ENCODE measurements at regions not wholly inside any gene's neighbourhood (a gene's known extent, or its start where the extent isn't known, plus 50 kb on each side); places are given as distances from the start of the nearest gene placed in this dataset.

DNA sequence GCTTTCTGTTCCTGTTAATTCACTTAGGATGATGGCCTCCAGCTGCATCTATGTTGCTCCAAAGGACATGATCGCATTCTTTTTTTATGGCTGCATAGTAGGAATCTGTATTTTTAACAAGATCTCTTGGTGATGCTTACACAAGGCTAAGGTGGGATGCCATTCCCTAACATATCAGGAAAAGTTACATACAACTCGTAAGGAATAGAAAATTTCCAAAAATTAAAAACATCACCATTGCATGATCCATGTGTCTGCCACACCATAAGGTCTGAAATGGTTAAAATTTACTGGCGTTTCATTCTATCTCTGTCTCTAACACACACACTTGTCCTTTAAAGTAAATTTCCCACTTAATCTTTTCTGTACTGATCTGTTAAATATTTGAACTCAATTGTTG lies 608.4 kb downstream of the PRELID2 start:
- H3K27ac ChIP-seq (ENCODE audit: insufficient read depth, low read length), result no peak overlapping the region
- in situ Hi-C loops (cut with MboI; ENCODE audit: low sequenced_read_pairs) (no loop called here), dilution Hi-C loops (cut with HindIII; ENCODE audit: low sequenced_read_pairs, unreplicated experiment) (no loop called here), intact Hi-C loops (cut with micrococcal nuclease) (no loop called here)
- ChIA-PET POLR2A (ENCODE audit: unreplicated experiment) (no interaction called here), CTCF (interaction anchor here (1.8 kb wide), 1 partner anchor 11 kb away, joined by 3 read pairs; no protein-coding TSS in a partner anchor)
- no peaks in the 10 kb centered on the region for H3K79me1 ChIP-seq (ENCODE audit: low read depth in 1 of 2, low read length in 2 of 2)
- ATAC-seq (ENCODE audit: low read depth), result no peak
- DNase-seq, result no peak
- H3K4ac ChIP-seq (ENCODE audit: low read depth, low read length), result no peak overlapping the region
- BruUV-seq (replicated peaks), result no TSS peak
- no peaks in the 10 kb centered on the region for H4K20me1 ChIP-seq (ENCODE audit: insufficient read depth, low read length)
- H3K23ac ChIP-seq (ENCODE audit: low read depth, low read length), result no peak overlapping the region
- H3K4me3 ChIP-seq (ENCODE audit: insufficient read depth, low read depth, low read length), result no peak overlapping the region
- H2AK5ac ChIP-seq (ENCODE audit: low read depth, low read length), result no peak overlapping the region
- H3K9ac ChIP-seq (ENCODE audit: low read depth, low read length), result no peak overlapping the region
- no peak overlapping the region for H2BK20ac ChIP-seq (ENCODE audit: low read depth, low read length)
- no peaks in the 10 kb centered on the region for H3K36me3 ChIP-seq (ENCODE audit: control insufficient read depth, insufficient read depth, low read length)
- H3K4me1 ChIP-seq (ENCODE audit: control insufficient read depth, insufficient read depth, low read length), result no peaks in the 10 kb centered on the region
- no peaks in the 10 kb centered on the region for H3K9me3 ChIP-seq (ENCODE audit: control insufficient read depth, insufficient read depth, low read length)
- H4K8ac ChIP-seq (ENCODE audit: low read depth in 2 of 2, low read length in 2 of 2), result no peak overlapping the region
- no peak overlapping the region for H2AK9ac ChIP-seq (replicated peaks; ENCODE audit: low read depth, low read length, poor library complexity)
- H2BK120ac ChIP-seq (ENCODE audit: low read depth, low read length), result no peak overlapping the region
- no peak overlapping the region for H3K4me2 ChIP-seq (ENCODE audit: low read depth, low read length)
- no peak overlapping the region for H3K56ac ChIP-seq (ENCODE audit: extremely low read depth, insufficient read depth, low read length)
- H3K9me1 ChIP-seq (ENCODE audit: insufficient read depth, low read length), result no peaks in the 10 kb centered on the region
- no peak overlapping the region for H3K18ac ChIP-seq (ENCODE audit: low read depth, low read length)
- no peak for TF ChIP-seq MXI1 (IDR thresholded peaks at IDR 0.05; ENCODE audit: borderline replicate concordance, low read depth, low read length)
- H2AFZ ChIP-seq (replicated peaks; ENCODE audit: low read length, poor library complexity), result no peak overlapping the region
- no peak overlapping the region for H4K5ac ChIP-seq (ENCODE audit: low read depth, low read length)
- H4K91ac ChIP-seq (ENCODE audit: insufficient read depth, low read depth, low read length), result no peak overlapping the region
- no peak overlapping the region for H2BK15ac ChIP-seq (ENCODE audit: low read depth, low read length)
- H2BK5ac ChIP-seq (ENCODE audit: low read depth, low read length, poor library complexity, severe bottlenecking), result no peak overlapping the region
- WGBS, 2 experiments (ENCODE audit: extremely low coverage in 2 of 2, insufficient read length in 1 of 2), result no CpG with 5 or more reads among the region's 3 CpGs
- H3K14ac ChIP-seq (replicated peaks; ENCODE audit: low read depth, low read length), result no peak overlapping the region
- no peaks in the 10 kb centered on the region for H3K27me3 ChIP-seq (ENCODE audit: control insufficient read depth, insufficient read depth, low read length)

Data from IMR-90 (cell line).